GM18517 (cell line): ENCODE measurements at regions not wholly inside any gene's neighbourhood (a gene's known extent, or its start where the extent isn't known, plus 50 kb on each side); places are given as distances from the start of the nearest gene placed in this dataset.
A peak's percentile ranks its signal among the peaks of the same experiment; 100 is the strongest.

ENCODE experiments used
- ATAC-seq: cut with Tn5 transposase; IDR thresholded peaks from one replicate; pipeline ENCODE4 v1.9.1; 2021; ENCODE audit warnings: mild to moderate bottlenecking, moderate library complexity; ENCODE audit not compliant: unreplicated experiment

DNA sequence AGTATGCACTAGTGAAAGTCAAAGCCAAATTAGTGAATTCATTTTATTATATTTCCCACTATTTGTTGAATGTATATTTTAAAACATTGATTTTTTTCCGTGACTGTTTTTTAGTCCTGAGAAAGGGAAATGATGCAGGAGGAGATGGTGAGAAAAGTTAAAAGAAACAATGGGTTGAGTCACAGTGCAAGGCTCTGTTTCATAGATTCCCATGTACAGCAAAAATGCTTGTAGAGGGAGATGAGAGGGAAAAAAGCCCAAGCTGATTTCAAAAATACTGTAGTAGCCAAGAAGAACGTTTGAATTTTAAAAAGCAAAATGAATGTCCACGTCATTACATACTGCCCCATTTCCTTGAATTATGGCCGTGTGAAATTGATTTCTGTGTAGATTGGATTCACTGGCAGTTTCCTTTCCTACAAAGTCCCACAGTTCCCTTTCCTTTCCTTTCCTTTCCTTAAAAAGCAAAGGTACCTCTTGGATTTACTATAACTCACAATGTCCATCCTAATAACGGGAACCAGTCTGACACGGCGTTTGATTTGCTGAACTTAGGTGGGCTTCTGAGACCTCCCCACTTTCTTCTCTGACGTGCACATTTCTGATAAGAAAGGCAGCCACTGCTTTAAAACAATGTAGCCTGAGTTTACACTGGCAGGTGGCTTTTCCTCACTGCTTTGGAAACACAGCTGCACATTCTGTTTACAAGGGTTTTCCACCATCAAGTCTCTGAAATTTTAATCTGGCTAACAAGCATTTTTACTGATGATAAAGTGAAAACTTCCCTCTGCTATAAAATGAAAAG lies 63.7 kb downstream of the SPCS3 start:
- no peak for ATAC-seq

DNA sequence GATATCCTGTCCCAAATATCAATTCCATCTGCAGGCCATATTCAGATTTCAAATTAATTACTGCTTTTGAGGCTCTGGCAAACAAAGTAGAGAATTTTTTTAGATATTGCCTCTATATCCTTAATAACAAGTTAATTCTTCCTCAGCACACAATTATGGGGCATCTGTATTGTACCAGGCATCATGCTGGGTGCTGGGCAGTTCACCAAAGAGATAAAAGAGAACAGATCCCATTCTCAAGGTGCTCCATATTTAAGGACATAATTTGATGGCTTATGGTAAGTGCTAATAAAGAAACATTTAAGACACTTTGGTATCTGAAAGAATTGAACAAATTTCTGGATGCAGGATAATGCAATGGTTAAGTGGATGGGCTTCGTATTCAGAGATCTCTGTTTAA lies 65.8 kb downstream of the SPCS3 start:
- no peak for ATAC-seq

DNA sequence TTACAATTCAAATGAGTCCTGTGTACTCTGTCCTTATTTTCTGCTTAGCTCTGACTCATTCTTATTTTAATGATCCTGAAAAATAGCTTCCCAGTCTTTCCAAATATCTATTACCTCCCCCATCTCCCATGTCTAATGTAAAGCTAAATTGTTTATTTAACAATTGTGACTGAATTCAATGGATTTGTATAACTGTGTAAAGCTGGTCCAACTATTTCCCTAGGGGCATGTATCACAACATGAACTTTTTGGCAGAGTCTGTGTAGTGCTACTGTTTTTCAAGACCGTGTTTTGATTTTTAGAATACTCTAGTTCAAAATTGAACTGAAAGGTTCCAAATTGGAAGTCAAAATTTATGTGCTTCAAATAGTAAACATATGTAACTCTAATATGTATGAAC lies 67.8 kb downstream of the SPCS3 start:
- no peak for ATAC-seq

DNA sequence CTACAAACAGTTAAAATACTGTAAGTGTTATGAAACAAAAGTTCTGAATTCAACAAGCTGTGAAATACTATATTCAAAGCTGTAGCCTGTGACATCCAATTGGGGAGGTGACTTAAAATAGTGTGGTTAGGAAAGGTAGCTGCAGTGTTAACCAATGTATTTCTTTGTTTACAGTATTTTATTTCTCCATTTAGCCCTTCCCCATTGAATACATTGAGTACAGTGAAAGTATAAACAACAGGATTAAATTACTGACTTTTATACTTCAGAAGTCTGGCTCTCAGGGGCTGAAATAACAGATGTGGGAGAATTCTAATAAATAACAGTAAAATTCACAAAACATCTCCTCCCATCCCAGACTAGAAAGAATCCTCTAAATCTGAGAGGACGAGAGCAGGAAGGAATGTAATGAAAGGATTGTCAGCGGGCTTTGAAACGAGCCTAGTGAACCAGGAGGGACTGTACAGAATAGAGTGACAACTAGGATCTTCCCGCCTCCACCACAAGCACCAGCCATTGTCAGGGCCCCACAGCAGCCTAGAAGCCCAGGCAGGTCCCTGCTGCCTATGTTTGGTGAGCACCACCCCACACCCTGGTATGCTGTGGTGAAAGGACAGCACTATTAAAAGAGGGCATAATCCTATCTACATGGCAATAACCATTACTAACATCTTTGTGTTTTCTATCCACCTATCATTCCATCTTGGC lies 73.7 kb downstream of the SPCS3 start:
- no peak for ATAC-seq

DNA sequence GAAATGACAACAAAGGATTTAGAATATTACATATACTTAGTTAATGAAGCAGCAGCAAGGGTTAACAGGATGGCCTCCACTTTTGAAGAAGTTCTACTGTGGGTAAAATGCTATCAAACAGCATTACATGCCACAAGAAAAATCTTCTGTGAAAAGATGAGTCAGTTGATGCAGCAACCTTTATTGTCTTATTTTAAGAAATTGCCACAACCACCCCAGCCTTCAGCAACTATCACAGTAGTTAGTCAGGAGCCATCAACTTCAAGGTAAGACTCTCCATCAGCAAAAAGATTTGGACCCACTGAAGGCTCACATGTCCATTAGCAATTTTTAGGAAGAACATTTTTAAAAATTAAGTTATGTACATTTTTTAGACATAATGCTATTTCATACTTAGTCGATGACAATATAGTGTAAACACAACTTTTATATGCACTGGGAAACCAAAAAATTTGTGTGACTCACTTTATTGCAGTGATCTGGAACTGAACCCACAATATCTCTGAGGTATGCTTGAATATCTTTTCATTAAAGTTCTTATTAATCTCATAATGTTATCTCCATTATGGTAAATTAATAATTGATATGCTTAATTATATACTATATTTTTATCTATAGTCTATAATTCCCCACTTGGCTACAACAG lies 81.2 kb downstream of the SPCS3 start:
- no peak for ATAC-seq

DNA sequence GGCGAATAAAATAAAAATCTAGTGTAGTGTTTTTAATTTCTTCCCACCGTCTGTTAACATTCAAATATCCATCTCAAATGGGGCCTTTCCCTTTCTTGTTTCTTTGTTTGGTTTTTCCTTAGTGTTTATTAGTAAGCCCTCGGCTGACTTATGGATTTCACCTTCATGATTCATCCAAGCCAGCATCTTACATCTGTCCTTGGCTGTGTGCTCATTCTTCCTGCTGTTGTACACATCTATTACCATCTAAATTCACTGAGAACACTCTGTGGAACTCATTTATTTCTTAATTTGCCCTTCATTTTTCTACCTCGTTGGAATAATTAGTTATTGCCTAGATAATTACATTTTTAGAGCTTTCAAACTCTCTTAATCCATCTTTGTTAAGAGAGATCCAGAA lies 84.9 kb downstream of the SPCS3 start:
- no peak for ATAC-seq

DNA sequence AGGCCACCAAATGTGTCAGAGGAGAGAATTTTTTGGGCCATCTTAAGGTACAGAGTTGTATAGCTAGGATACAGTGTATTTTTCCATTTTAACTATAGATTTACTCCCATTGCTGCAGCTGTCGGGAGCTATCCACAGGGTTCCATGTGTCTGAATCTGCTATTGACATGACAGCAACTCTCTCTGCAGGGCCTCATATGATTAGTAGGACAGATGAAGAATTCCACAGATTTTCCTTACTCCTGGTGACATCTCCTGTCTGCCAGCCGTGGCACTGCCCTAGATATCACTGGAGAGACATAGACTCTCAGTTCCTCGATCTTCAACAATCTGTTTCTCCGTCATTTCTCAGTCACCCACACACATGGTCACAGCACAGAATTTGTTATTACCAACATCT lies 86.5 kb downstream of the SPCS3 start:
- ATAC-seq = no peak

DNA sequence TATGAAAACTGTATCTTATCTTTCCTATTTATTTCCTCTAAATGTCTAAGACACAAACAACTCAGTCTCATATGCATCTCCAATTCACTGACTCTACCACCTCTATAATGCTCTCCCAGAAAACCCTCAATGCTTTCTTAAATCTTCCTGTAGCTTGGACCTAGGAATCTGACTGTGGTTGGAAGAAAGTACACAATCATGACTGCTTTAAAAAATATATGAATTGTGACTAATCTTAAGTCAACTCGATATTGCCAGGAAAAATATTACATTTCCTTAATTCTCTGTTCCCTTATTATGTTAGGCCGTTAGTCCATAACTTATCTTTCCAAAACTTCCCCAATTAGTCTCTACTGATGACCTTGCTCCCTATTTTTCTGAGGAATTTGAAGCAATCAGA lies 87.0 kb downstream of the SPCS3 start:
- no peak for ATAC-seq

DNA sequence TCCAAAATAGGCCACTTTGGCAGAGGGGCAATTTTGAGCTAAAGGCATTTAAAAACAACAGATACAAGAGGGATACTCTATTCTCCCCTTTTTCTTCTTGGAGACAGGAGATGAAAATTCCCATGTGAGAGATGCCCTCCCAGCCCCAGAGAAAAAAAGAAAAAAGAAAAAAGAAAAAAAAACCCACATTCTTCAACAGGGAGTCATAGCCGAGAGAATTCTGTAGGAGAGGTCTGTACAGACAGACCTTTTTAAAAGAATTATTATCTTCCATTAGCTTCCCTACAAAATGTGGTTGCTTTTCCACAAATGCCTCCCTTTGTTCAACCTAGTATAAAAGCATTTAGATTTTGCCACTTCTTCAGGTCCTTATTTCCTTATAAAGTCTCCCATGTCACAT lies 89.9 kb downstream of the SPCS3 start:
- ATAC-seq = no peak

DNA sequence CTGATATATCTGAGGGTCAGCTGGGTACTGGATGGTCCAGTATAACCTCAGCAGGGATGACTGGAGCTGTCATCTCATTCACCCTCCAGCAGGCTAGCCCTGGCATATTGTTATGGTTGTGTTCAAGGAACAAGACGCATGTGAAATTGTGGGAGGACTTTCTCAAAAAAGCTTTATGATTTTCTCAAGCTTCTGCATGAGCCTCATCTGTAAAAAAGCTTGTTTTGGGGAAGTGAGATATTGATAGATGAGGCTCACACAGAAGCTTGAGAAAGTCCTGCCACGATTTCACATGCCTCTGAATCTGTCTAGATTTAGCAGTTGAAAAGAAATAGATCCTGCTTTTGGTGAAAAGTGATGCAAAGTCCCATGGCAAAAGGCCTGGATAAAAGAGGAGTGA lies 93.4 kb downstream of the SPCS3 start:
- ATAC-seq = peak; percentile 44

DNA sequence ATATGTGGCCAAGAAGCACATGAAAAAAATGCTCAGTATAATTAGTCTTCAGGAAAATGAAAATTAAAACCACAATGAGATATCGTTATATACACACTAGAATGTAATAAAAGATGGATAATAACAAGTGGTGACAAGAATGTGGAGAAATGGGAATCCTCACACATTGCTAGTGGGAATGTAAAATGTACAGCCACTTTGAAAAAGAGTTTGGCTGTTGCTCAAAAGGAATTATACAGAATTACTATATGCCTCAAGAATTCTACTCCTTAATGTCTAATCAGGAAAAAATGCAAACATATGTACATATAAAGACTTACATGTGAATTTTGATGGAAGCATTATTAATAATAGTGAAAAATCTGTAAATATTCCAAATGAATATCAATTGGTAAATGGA lies 102.2 kb downstream of the SPCS3 start:
- ATAC-seq = no peak

DNA sequence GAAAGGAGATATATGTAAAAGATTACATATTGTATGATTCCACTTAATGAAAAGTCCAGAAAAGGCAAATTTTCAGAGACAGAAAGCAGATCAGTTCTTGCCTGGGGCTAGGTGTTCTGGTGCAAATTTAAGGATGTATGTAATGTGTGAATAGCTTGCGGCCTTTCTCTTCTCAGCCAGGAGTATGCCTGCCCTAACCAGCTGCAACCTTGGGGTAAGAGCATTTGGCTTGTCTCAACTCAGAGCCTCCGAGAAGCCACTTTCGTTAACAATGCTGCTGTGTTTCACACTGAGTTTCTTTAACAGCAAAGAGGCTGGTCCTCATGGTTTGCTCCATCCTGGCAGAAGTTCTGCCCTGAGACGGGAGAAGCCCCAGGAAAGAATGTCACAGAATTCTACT lies 102.7 kb downstream of the SPCS3 start:
- ATAC-seq = no peak

DNA sequence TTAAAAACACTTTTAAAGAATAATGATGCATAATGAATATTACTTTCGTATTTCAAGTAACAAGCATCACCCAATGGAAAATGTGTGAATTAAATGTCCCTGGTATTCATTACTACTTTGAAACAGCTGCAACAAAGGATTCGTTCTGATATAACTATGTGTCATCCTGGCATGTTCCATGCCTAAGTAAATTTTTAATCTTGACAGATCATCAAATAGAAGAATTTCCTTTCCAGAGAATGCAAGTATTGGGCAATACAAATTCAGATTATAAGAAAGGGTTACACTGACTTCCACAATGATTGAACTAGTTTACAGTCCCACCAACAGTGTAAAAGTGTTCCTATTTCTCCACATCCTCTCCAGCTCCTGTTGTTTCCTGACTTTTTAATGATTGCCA lies 105.3 kb downstream of the SPCS3 start:
- no peak for ATAC-seq

DNA sequence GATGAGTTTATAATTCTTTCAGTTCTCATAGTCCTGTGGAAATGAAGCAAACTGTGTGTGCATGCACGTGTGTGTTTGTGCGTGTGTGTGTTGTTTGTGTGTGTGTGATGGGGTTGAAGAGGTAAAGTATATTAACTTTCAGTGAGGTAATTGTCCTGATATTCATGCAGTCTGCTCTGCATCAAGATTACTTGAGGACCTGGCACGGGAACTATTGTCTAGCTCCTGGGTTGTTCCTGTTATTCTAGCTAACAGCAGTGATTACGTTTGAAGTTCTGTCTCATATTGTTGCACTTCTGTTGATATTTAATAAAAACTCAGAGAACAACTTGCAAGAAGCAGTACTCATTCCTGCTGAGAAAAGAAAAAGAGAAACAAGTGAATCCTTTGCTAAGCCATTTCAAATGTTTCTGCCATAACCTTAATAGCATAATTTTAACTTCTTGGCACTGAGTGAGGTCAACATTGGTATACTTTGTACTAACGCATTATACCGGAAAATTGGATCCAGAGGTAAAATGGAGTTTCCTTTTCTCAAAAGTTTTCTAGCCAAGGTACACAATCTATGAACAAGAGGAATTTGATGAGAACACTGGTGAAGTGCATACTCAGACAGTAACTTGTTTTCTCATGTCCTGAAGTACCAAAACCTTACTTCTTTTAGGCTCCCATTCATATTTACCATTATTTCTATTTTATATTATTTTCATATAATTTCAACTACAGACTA lies 113.2 kb downstream of the SPCS3 start:
- ATAC-seq = no peak

DNA sequence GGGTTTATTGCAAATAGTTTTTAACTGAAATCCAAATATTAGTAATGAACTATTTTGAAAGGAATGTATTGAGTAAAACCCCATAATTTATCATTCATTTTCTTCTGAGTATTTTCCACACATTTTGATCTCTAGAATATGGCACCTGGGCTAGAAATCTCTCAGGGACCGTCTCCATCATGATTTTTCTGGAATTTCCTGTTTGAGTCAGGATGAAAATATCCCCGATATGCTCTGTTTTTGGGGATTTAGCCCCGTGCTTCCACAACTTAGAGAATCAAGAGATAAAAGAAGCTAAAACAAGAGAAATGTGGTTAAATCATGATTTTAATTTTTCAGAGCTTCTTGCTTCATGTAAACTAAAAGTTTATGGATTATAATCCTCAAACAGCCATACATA lies 114.2 kb downstream of the SPCS3 start:
- ATAC-seq = no peak

DNA sequence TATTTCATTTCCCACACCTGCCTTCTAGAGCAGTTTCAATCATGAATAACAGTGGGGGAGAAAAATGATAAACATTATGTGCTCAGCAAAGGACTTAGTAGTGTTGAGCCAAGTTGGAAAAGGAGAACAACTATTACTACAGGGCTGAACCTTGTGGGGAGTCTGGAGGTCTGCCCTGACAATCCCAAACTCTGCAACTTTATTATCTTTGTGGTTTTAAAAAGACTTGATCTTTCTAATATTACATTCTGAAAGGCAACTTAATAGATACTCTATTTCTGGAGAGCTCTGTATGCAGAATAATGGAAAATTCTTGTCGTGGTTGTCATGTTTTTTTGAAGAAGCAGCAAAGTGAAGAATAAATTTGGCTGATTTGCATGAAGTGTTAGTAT lies 116.1 kb downstream of the SPCS3 start:
- ATAC-seq = no peak

DNA sequence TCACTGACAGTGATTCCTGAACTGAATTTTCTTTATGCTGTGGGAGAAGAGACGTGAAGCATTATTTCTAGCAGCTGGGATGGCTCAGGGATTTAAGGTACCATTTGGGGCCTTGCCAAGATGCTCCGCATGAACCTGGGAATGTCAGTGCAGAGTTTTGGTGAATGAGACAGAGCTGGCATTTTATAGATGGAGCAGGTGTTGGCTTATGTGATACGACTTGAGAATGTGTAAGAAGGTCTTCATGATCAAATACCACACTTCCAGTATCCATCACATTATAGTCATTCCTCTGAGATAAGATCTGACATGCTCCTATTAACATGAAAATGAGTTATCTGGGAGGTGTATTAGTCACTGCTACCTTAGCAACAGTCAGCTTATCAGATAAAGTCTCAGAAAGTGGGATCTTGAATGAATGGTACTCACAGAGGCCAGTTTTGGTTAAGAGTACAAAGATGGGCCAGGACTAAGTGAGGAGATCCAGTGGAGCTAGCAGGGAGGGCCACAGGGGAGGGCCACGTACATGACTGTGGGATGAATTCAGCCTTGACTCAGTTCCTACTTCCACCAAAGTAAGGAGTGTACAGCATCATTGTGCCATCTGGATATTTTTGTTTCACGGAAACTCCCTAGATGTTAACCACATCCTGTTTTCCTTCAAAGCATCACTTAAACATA lies 116.7 kb downstream of the SPCS3 start:
- peak; percentile 70 for ATAC-seq

DNA sequence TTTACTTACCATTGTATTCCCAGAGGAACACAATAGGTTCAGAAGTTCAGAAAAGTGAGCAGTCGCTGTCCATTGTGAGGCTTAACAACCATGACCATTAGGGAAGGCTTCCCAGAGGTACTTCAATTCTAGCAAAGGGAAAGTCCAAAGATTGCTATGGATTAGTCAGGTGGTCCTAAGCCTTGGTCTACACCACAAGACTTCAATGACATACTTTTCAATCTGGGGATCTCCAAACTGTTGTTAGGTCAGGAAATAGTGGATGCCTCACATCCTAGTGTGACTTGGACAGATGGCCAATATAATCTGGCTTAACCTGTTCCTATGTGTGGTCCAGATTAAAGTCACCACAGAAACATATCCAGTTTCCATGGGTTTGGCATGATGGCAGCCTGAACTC lies 118.0 kb downstream of the SPCS3 start:
- ATAC-seq = no peak

DNA sequence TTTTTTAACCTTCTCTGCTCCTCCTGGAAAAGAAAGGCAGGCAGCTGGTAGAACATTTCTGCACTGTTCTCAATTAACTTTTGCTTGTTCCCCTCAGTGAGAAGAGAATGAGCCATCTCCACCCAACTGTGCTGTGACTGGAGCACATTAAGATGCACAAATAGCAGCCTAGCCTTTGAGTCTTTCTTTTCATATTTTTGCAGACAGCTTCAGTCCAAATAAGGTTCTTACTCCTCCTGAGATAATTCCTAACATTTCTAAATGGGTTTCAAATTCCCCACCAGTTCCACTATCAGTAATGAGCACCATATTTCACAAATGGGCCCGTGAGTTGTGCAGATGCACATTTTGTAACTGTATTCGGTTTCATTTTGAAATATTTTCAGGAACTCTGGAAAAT lies 118.6 kb downstream of the SPCS3 start:
- ATAC-seq = no peak

DNA sequence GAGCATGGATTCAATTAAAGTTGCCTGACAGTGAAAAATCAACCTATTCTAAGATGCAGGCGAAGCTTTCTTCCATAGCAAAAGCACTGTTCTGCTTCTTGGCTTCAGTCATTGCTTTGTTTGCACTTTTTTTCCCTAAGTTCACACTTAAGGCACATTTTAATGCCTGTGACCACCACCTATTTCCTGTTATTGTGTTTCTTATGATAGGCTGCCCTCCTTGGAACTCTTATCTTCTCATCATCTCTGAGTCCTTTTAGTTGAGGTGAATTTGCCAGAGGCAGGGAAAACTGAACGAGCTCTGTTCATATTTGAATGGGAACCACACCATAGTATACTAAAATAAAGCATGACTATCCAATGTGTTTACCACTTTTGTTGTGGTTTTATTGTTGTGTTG lies 119.8 kb downstream of the SPCS3 start:
- no peak for ATAC-seq

DNA sequence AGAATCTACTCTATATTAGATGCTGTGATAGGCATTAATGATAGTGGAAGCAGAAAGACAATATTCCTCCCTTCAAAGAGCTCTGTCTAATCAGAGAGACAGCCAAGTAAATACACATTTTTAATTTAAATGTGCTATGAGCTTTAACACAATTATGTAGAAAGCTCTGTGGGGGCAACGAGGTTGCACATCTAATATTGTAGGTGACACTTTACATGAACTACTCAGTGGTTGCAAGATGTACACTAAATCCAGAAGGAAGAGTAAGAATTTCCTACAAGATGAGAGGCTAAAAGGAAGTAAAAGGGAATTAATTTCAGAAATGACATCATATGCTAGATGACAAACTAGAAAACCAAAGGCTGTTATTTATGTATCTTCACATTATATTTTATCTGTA lies 120.9 kb downstream of the SPCS3 start:
- no peak for ATAC-seq
